ENCODE measurements at regions not wholly inside any gene's neighbourhood (a gene's known extent, or its start where the extent isn't known, plus 50 kb on each side); places are given as distances from the start of the nearest gene placed in this dataset.

- no peak for DNase-seq (ENCODE audit: low read depth)
- H3K4me3 ChIP-seq (ENCODE audit: low read depth, low read length), result no peak overlapping the region
Measured at GRCh38 chr11:115911613-115912346, 407.6 kb upstream of the CADM1 start.

- no peak for DNase-seq (ENCODE audit: low read depth)
- H3K4me3 ChIP-seq (ENCODE audit: low read depth, low read length), result no peak overlapping the region
Measured at GRCh38 chr11:115910379-115910778, 406.2 kb upstream of the CADM1 start.

GRCh38 chr11:115906171-115906570 lies 402.0 kb upstream of the CADM1 start:
- H3K4me3 ChIP-seq (ENCODE audit: low read depth, low read length), result no peak overlapping the region
- DNase-seq (ENCODE audit: low read depth), result no peak

GRCh38 chr11:115905341-115906000 lies 401.3 kb upstream of the CADM1 start:
- DNase-seq (ENCODE audit: low read depth), result no peak
- no peak overlapping the region for H3K4me3 ChIP-seq (ENCODE audit: low read depth, low read length)

GRCh38 chr11:115903179-115903578 lies 399.0 kb upstream of the CADM1 start:
- DNase-seq (ENCODE audit: low read depth), result no peak

GRCh38 chr11:115901069-115901468 lies 396.9 kb upstream of the CADM1 start:
- H3K4me3 ChIP-seq (ENCODE audit: low read depth, low read length), result no peak overlapping the region
- DNase-seq (ENCODE audit: low read depth), result no peak

More at GRCh38 chr11:115903179-115903578, 399.0 kb upstream of the CADM1 start:
- H3K4me3 ChIP-seq (ENCODE audit: low read depth, low read length), result no peak overlapping the region

GRCh38 chr11:115900111-115900510 lies 395.9 kb upstream of the CADM1 start:
- no peak for DNase-seq (ENCODE audit: low read depth)
- H3K4me3 ChIP-seq (ENCODE audit: low read depth, low read length), result no peak overlapping the region

- no peak for DNase-seq (ENCODE audit: low read depth)
- no peak overlapping the region for H3K4me3 ChIP-seq (ENCODE audit: low read depth, low read length)
Measured at GRCh38 chr11:115897707-115898106, 393.5 kb upstream of the CADM1 start.

GRCh38 chr11:115896084-115896483 lies 391.9 kb upstream of the CADM1 start:
- no peak overlapping the region for H3K4me3 ChIP-seq (ENCODE audit: low read depth, low read length)
- no peak for DNase-seq (ENCODE audit: low read depth)

- no peak overlapping the region for H3K4me3 ChIP-seq (ENCODE audit: low read depth, low read length)
- no peak for DNase-seq (ENCODE audit: low read depth)
Measured at GRCh38 chr11:115895594-115895993, 391.4 kb upstream of the CADM1 start.

- DNase-seq (ENCODE audit: low read depth), result no peak
- no peak overlapping the region for H3K4me3 ChIP-seq (ENCODE audit: low read depth, low read length)
Measured at GRCh38 chr11:115894176-115894575, 390.0 kb upstream of the CADM1 start.

GRCh38 chr11:115893461-115894099 lies 389.4 kb upstream of the CADM1 start:
- no peak overlapping the region for H3K4me3 ChIP-seq (ENCODE audit: low read depth, low read length)
- DNase-seq (ENCODE audit: low read depth), result no peak

- H3K4me3 ChIP-seq (ENCODE audit: low read depth, low read length), result no peak overlapping the region
- DNase-seq (ENCODE audit: low read depth), result no peak
Measured at GRCh38 chr11:115892016-115892415, 387.8 kb upstream of the CADM1 start.

- DNase-seq (ENCODE audit: low read depth), result no peak
- no peak overlapping the region for H3K4me3 ChIP-seq (ENCODE audit: low read depth, low read length)
Measured at GRCh38 chr11:115891581-115891980, 387.4 kb upstream of the CADM1 start.

- DNase-seq (ENCODE audit: low read depth), result no peak
- H3K4me3 ChIP-seq (ENCODE audit: low read depth, low read length), result no peak overlapping the region
Measured at GRCh38 chr11:115890500-115890899, 386.3 kb upstream of the CADM1 start.

GRCh38 chr11:115889712-115890111 lies 385.5 kb upstream of the CADM1 start:
- no peak overlapping the region for H3K4me3 ChIP-seq (ENCODE audit: low read depth, low read length)
- DNase-seq (ENCODE audit: low read depth), result no peak

- H3K4me3 ChIP-seq (ENCODE audit: low read depth, low read length), result no peak overlapping the region
- no peak for DNase-seq (ENCODE audit: low read depth)
Measured at GRCh38 chr11:115887727-115888126, 383.5 kb upstream of the CADM1 start.

GRCh38 chr11:115887316-115887715 lies 383.1 kb upstream of the CADM1 start:
- DNase-seq (ENCODE audit: low read depth), result no peak

GRCh38 chr11:115886422-115886733 lies 382.2 kb upstream of the CADM1 start:
- no peak overlapping the region for H3K4me3 ChIP-seq (ENCODE audit: low read depth, low read length)
- no peak for DNase-seq (ENCODE audit: low read depth)

More at GRCh38 chr11:115887316-115887715, 383.1 kb upstream of the CADM1 start:
- H3K4me3 ChIP-seq (ENCODE audit: low read depth, low read length), result no peak overlapping the region

GRCh38 chr11:115885535-115886421 lies 381.6 kb upstream of the CADM1 start:
- no peak overlapping the region for H3K4me3 ChIP-seq (ENCODE audit: low read depth, low read length)
- DNase-seq (ENCODE audit: low read depth), result no peak
